GM19351 (cell line): ENCODE measurements at regions not wholly inside any gene's neighbourhood (a gene's known extent, or its start where the extent isn't known, plus 50 kb on each side); places are given as distances from the start of the nearest gene placed in this dataset.

Experiments
- ATAC-seq: cut with Tn5 transposase; IDR thresholded peaks from one replicate; pipeline ENCODE4 v1.9.1; 2021; ENCODE audit warnings: mild to moderate bottlenecking, moderate library complexity; ENCODE audit not compliant: unreplicated experiment

DNA sequence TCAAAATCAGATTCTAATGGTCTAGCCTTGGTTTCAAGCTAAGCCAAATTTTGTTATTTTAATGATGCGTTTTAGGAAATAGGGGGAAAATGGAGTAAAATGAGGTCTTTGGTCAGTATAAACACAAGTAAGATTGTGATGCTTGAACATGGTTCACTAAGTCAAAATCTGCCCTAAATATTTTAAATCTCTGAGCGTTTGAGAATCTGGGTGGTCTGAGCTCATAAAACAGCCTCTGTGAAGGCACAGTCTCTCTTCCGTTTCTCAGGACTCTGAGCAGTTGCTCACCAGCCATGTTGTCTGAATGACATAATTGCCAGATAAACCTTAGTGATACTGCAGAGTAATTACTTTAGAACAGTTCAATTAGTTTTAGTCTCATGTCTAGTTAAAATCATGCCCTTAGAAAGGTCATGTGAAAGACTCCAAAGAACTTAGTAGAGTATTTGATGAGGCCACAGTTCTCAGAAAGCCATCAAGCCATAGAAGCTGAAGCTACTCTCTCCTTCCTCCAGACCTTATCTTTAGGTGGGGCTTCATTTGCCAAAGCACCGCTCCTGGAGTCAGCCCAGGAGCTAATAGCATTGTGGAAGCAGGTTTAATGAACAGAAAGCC is 257.1 kb upstream of the MAP3K1 start:
- ATAC-seq = no peak

DNA sequence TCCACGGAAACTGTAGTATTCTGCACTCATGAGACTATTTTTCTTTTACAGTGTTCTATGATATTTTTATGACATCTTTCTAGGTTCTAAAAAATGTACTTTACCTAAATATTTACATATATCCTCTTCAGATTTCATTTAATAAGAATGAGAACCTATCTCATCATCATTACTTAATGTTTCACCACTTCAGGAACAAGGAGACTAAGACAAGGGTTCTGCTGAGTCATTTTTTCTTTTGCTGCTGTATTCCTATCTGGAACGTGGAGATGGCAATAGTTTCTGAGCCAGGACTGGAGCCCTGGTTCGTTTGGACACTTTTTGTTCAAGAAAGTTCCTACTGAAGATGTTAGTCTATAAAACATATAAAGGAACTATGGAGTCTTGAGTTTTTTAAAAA is 258.2 kb upstream of the MAP3K1 start:
- ATAC-seq = no peak

DNA sequence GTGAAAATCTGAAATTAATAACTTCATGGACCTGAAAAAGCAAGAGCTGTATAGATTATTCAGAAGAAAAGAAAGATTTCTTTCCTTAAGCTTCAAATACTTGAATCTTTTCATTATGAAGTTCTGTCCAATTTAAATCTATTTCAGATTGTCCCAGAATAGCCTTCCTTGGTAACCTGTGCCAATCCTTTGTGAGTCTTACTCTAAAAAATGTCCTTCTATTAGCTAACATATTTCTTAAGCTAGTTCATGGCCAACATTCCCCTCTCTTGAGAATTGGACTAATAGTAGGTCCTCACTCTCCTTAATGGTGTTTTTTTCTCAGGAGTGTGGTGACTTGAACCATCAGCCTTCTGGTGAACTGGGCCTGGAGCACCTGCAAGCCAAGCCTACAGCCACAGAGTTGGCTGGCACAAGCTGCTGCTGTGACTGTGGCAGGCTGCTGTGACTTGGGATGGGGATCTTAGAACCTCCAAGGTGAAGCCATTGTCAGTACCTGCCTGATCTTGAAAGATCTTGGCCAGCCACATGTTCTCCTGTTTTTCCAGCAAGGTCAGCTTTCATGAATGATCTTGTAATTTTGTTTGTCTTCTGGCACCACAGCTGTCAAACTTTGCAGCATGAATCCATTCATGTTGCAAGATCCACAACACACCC is 262.6 kb upstream of the MAP3K1 start:
- ATAC-seq = no peak

DNA sequence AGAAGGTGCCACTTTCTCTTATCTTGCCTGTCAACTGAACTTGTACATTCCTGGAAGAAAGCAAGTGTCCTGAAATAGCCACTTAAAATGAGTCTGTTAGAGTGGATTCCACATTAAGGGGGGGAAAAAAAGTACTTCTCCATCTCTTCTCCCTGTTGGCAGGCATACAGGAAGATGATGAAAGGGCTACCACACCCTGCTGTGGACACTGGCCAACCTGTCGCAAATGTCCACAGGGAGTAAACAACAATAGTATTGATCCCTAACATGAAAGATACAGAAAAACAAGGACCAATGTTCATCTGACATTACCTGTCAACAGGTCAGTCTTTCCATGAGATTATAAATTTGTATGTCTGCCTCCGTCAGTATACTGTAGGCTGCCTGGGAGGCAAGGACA is 265.1 kb upstream of the MAP3K1 start:
- no peak for ATAC-seq

DNA sequence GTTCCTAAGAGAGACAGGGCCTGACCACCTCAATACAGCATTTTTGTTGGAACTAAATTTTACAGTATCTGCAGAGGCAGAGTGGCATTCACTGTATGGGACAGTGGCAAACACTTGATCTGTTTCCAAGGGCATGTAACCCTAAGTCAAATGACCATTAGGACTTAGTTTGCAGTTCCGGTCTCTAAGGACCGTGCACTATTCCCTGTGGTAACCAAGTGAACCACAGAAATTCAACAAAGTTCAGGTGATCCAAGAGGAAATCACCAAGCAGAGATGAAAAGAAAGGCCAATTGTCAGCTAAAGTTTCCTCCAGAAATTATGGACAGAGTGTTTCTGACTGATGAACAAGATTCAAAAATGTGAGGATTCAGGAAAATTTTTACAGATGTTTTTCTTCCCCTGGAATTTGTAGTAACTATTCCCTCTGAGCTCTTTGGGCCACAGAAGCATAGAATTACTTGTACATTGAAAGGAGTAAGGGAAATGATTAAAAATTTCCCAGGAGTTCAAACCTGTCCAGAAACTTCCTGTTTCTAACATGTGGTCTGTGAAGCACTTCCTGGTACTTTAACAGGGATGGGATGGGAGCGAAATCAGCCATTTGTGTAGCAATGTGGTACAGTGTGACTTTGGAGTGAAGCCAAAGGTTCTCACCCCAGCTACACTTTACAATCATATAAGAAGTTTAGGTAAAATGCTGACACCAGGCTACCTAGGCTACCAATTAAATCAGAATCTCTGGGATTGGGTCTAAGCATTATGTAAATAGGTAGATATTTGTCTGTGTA is 266.1 kb upstream of the MAP3K1 start:
- ATAC-seq = no peak

- ATAC-seq = no peak
Observed at GRCh38 chr5:56545016-56545415, 270.3 kb upstream of the MAP3K1 start.

GRCh38 chr5:56543441-56544388 is 271.6 kb upstream of the MAP3K1 start:
- ATAC-seq = no peak

- ATAC-seq = no peak
Observed at GRCh38 chr5:56540266-56540665, 275.1 kb upstream of the MAP3K1 start.

- ATAC-seq = no peak
Observed at GRCh38 chr5:56538580-56538979, 276.8 kb upstream of the MAP3K1 start.

DNA sequence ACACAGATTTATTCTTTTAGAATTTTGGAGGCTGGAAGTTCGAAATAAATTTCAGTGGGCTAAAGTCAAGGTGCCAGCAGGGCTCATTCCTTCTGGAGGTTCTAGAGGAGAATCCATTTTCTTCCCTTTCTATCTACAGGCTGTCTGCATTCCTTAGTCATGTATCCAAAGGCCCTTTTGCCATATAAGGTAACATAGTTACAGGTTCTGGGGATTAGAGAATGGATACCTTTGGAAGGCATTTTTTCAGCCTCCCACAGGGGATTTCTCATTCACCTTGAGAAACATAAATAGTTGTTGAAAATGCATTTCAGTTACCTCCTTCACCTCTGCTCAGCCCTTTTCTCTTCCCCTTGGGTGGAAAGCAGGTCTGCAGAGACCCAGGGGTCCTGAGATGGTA is 280.0 kb upstream of the MAP3K1 start:
- no peak for ATAC-seq

GRCh38 chr5:56534102-56534829 is 281.1 kb upstream of the MAP3K1 start:
- no peak for ATAC-seq

GRCh38 chr5:56532466-56532865 is 282.9 kb upstream of the MAP3K1 start:
- no peak for ATAC-seq

- no peak for ATAC-seq
Observed at GRCh38 chr5:56530626-56531138, 284.7 kb upstream of the MAP3K1 start.

DNA sequence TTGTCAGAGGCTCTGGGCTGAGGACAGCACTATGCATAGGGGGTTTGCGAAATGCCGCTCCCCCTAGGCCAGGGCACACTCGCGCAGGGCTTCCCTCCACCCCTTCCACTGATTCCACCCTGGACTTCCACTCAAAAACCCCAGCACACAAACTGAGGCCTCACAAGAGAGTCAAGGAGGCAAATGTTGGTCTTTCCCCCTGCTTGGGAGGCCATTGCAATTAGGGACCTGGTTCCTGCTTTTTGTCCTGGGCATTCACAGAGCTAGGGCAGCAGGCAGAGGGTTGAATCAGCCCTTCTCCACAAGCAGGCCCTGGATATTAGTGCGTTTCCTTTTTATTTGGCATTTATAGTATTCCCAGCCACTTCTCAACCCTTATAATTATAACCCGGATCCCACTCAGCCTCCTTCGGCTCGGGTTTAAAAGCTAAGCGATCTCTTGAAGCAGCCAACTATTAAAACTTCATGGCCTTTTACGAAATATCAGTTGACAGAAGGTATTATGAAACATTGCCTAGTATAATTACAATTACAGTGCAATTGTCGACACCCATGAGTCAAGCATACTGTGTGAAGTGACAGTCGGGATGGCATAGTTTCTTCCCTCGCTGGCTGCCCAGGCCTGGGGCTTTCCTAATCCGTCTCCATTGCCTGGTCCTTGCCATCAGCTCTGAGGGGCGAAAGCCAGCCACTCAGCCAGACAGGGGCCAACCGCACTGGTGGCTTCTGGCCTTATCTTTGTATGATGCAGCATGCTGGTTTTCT is 285.5 kb upstream of the MAP3K1 start:
- ATAC-seq = no peak

- ATAC-seq = no peak
Observed at GRCh38 chr5:56527174-56527573, 288.2 kb upstream of the MAP3K1 start.

DNA sequence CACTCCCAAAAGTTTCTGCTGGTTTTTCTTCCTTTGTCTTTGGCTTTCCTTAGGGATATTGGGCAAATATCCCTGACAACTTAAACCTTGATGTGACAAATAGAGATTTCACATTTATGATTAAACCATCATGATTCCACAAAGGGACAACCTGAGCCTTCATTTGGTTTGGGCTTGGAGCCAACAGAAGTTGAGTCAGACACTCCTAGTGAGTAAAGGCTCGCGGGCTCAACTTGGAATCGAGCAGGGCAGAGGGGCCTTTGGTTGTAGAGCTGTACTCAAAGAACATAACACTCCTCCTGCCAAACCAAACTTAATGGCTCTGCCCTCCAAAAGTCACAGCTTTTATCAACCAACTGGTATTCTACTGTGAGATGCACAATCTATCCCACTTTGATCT is 290.2 kb upstream of the MAP3K1 start:
- ATAC-seq = no peak

- no peak for ATAC-seq
Observed at GRCh38 chr5:56523790-56524575, 290.9 kb upstream of the ANKRD55 start.

GRCh38 chr5:56522960-56523359 is 289.8 kb upstream of the ANKRD55 start:
- ATAC-seq = no peak

GRCh38 chr5:56522169-56522568 is 289.0 kb upstream of the ANKRD55 start:
- no peak for ATAC-seq
